Activated naive CD8-positive, alpha-beta T cell treated with anti-CD3 and anti-CD28 coated beads for 36 hours (primary cell): ENCODE measurements at regions not wholly inside any gene's neighbourhood (a gene's known extent, or its start where the extent isn't known, plus 50 kb on each side); places are given as distances from the start of the nearest gene placed in this dataset.

Experiments
- DNase-seq: peaks from one replicate; pipeline ENCODE4 v3.0.0; 2021
- H3K27ac Mint-ChIP-seq: one replicate; pipeline ENCODE4 v1.8.0; 2022; ENCODE audit warnings: mild to moderate bottlenecking, moderate library complexity, mixed read lengths
- H3K27me3 Mint-ChIP-seq: one replicate; pipeline ENCODE4 v1.8.0; 2022; ENCODE audit warnings: mild to moderate bottlenecking, mixed read lengths
- H3K36me3 Mint-ChIP-seq: one replicate; pipeline ENCODE4 v1.8.0; 2021; ENCODE audit warnings: mild to moderate bottlenecking, mixed read lengths
- H3K4me1 Mint-ChIP-seq: one replicate; pipeline ENCODE4 v1.8.0; 2021; ENCODE audit warnings: mixed read lengths
- H3K4me3 Mint-ChIP-seq: one replicate; pipeline ENCODE4 v1.8.0; 2022; ENCODE audit warnings: mild to moderate bottlenecking, moderate library complexity, mixed read lengths
- H3K9me3 Mint-ChIP-seq: one replicate; pipeline ENCODE4 v1.8.0; 2022; ENCODE audit warnings: mixed read lengths

DNA sequence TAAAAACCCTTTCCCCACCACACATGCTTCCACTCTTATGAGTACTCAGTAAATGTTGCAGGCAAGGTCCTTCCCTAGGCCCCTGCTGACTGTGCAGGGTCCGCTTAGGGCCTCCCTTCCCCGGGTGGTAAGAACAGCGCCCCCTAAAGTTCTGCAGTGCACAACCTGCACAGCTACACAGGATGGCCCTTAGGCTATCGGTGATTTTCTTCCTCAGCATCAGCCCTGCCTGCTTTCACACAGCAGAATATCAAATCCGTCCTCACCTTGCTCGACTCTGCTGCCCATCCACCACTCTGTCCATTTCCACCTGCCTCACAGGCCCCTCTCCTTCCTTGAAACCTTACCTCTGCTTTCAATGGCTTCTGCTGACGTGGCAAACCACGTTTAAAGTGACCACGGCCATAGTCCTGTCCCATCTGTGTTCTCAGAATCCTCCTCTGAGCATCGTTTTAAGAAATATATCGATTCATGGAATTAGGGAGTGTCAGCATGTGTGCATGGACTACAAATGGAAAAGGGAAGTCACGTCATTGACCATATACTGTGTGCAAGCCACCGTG, 51.4 kb upstream of the TMEM132E start:
- Mint-ChIP-seq H3K9me3 (no peaks in the 10 kb centered on the region), H3K27me3 (peaks cover 35% of the 10 kb centered on the region), H3K4me3 (no peak overlapping the region), H3K36me3 (no peaks in the 10 kb centered on the region), H3K4me1 (no peaks in the 10 kb centered on the region), H3K27ac (no peak overlapping the region)
- DNase-seq: no peak

DNA sequence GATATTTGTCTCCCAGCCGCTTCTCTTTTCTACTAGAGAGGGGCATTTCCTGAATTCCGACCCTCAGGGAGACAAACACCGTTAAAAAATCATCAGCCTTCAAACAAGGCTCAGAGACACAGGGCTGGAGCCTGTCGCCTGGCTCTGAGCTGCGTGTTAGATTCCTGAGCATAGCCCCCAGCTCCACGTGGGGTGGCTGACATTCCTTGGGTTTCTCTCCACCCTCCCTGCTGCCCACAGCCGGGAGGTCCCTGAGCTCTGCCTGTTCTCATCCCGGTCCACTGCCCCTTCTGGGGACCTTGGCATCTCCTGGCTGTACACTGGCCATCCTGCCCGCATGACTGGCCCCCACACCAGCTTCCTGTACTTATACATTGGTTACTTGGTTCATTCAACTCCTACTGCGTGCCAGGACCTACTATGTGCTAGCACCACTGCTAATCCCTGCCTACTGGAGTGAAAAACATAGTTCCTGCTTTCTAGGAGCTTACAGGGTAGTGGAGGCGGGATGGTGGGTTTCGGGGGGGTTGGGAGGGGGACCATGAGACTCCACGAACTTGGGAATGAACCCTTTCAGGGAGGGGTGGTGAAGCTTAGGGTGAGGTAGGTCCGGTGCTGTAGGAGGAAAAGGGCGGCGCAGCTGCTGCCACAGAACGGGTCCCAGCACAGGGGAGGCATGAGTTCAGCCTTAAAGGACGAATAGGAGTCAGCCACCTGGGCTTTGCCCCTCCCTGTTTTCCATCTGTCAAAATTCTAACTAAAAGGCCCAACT, 52.1 kb upstream of the TMEM132E start:
- no peak for DNase-seq
- no peaks in the 10 kb centered on the region for H3K4me1 Mint-ChIP-seq
- peaks cover 35% of the 10 kb centered on the region for H3K27me3 Mint-ChIP-seq
- no peak overlapping the region for H3K27ac Mint-ChIP-seq
- no peak overlapping the region for H3K4me3 Mint-ChIP-seq
- H3K36me3 Mint-ChIP-seq: no peaks in the 10 kb centered on the region
- H3K9me3 Mint-ChIP-seq: no peaks in the 10 kb centered on the region

DNA sequence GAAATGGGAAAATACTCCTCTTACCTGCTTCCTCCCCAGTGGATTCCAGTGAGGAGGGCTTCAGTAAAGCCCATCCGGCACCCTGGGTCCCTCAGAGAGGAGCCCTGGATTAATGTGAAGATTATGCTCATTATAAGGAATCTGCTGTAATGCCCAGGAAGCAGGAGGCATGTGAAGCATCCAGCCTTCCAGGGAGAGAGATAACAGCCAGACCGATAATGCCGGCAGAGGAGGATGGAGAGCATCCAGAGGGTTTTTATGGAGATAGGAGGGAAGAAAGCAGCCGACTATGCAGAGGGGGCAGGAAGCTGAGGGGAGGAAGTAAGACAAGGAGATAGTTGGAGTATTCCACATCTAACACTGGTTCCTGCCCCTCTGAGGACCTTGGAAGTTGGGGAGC, 53.7 kb upstream of the TMEM132E start:
- Mint-ChIP-seq H3K9me3 (no peaks in the 10 kb centered on the region), H3K27ac (no peak overlapping the region), H3K4me1 (no peaks in the 10 kb centered on the region), H3K4me3 (no peak overlapping the region), H3K36me3 (no peaks in the 10 kb centered on the region), H3K27me3 (peaks cover 28% of the 10 kb centered on the region)
- DNase-seq: no peak

DNA sequence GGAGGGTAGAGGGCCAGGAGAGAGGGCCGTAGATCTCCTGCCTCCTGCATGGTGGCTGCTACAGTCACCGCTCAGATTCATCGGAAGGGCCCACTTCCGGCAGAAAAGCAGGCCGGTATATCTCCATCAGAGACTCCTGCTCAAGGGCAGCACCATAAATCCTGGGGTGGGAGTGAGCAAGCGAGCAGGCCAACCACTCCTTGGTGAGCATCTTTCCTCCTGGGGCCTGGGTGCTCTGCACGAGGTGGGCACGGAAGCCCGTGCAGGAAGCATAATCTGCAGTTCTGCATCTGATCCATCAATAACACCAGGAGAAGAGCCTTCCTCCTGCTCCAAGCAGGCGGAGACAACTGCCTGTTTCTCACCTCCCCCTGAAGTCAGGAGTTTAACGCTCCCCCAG, 57.4 kb upstream of the TMEM132E start:
- no peaks in the 10 kb centered on the region for H3K4me1 Mint-ChIP-seq
- no peaks in the 10 kb centered on the region for H3K36me3 Mint-ChIP-seq
- H3K27me3 Mint-ChIP-seq: peaks cover 5% of the 10 kb centered on the region
- no peak overlapping the region for H3K4me3 Mint-ChIP-seq
- no peak overlapping the region for H3K27ac Mint-ChIP-seq
- no peak for DNase-seq
- H3K9me3 Mint-ChIP-seq: no peaks in the 10 kb centered on the region

DNA sequence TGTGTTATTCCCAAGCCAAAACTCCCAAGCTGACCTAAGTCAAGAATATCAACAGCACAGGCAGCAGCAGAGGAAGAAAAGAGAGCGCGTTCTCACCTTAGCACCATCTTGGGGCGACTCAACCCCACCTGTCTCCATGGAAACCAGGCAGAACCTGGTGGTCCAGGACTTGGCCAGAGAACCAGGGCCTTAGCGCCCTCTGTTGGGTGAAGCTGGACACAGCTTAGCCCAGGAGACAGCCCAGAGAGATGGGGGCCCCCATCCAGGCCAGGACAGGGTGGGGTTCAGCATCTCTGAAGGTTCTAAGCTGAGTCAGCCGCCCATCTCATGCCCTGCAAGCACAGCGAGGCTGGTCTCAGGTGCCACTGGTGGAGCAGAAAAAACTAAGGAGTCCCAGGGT, 60.1 kb upstream of the TMEM132E start:
- no peaks in the 10 kb centered on the region for H3K36me3 Mint-ChIP-seq
- peak; percentile 33 for DNase-seq
- no peaks in the 10 kb centered on the region for H3K9me3 Mint-ChIP-seq
- no peak overlapping the region for H3K4me3 Mint-ChIP-seq
- no peak overlapping the region for H3K27ac Mint-ChIP-seq
- H3K4me1 Mint-ChIP-seq: no peaks in the 10 kb centered on the region
- no peaks in the 10 kb centered on the region for H3K27me3 Mint-ChIP-seq

DNA sequence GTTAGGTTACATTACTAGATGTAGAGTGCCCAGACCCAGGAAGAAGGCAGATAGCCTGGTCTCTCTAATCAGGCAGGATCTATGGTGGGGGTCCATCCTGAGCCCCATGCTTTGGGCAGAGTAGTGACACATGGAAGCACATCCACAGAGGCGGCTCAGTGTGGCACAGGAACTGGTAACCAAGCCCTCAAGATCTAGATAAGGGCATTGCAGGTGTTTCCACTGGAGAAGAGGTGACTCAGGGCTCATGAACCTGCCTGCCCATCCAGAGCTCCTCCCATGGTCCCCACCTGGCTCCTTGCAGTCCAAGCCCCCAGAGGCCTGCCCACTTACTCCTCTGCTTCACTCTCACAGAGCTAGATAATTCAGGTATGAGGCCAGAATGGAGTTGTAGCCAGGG, 62.0 kb upstream of the TMEM132E start:
- DNase-seq: no peak
- H3K27me3 Mint-ChIP-seq: peaks cover 7% of the 10 kb centered on the region
- no peaks in the 10 kb centered on the region for H3K9me3 Mint-ChIP-seq
- H3K27ac Mint-ChIP-seq: no peak overlapping the region
- no peaks in the 10 kb centered on the region for H3K4me1 Mint-ChIP-seq
- H3K4me3 Mint-ChIP-seq: no peak overlapping the region
- H3K36me3 Mint-ChIP-seq: no peaks in the 10 kb centered on the region

DNA sequence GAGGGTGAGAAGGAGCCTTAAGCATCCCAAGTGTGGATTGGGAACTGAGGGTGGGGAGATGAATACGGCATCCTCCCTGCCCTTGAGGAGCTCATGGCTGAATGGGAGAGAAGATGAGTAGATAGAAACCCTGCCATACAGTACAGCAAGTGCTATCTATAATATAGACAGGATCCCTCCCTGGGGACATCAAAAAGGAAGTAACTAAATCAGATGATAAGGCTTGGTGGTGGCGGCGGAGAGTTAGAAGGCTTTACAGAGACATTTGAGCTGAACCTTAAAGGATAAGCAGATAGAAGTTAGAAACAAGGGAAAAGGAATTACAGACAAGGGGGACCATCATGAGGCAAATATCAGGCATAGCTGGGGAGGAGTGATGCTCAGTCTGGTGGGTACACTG, 67.5 kb upstream of the TMEM132E start:
- Mint-ChIP-seq H3K36me3 (no peaks in the 10 kb centered on the region), H3K27ac (no peak overlapping the region), H3K27me3 (peaks cover 30% of the 10 kb centered on the region), H3K9me3 (no peaks in the 10 kb centered on the region), H3K4me3 (no peak overlapping the region), H3K4me1 (no peaks in the 10 kb centered on the region)
- no peak for DNase-seq

DNA sequence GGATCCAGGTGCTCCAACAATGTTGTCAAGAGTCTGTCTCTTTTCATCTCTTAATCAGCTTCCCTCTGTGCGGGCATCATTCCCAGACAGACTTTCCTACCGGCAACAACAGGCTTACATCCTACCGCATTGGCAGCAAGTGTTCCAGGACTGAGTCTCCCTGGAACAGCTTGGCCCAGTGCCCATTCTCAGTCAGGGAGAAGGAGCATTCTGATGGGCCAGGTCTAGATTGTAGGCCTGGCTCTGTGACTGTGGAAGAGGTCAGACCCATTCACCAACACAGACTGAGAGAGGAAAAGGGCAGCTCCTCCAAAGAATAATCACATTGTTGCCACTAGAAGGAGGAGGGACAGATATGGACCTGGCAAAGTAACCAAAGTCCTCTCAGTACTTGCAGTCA, 68.1 kb upstream of the TMEM132E start:
- H3K36me3 Mint-ChIP-seq: no peaks in the 10 kb centered on the region
- H3K27ac Mint-ChIP-seq: no peak overlapping the region
- no peak for DNase-seq
- no peak overlapping the region for H3K4me3 Mint-ChIP-seq
- peaks cover 35% of the 10 kb centered on the region for H3K27me3 Mint-ChIP-seq
- no peaks in the 10 kb centered on the region for H3K4me1 Mint-ChIP-seq
- no peaks in the 10 kb centered on the region for H3K9me3 Mint-ChIP-seq

DNA sequence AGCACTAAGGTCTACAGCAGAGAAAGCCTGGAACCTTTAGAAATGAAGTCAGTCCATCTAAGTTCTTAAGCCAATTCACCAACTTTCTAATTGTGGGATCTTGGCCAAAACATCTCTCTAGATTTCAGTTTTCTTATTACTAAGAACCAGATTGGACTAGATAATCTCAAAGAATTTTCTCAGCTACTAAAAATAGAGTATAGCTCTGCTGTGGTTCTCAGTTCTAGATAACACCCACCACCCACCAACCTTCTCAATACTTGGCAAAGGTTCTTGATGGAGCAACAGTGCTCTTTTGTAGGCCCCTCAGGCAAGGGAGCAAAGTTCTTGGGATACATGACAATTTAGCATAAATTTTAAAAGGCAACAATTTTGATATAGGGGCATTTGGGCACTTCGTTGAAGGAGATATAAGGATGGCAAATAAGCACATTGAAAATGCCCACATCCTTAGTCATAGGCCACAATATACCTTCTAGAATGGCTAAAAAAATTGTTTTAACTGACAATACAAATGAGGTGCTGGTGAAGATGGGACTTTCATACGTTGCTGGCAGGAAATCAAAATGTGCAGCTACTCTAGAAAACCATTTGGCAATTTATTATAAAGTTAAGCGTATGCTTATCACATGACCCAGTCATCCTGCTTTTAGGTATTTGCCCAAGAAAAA, 74.4 kb upstream of the TMEM132E start:
- no peaks in the 10 kb centered on the region for H3K9me3 Mint-ChIP-seq
- no peak overlapping the region for H3K4me3 Mint-ChIP-seq
- DNase-seq: no peak
- H3K27me3 Mint-ChIP-seq: peaks cover 30% of the 10 kb centered on the region
- peaks cover 14% of the 10 kb centered on the region for H3K4me1 Mint-ChIP-seq
- H3K27ac Mint-ChIP-seq: peak overlapping the region; percentile 47
- H3K36me3 Mint-ChIP-seq: no peaks in the 10 kb centered on the region

DNA sequence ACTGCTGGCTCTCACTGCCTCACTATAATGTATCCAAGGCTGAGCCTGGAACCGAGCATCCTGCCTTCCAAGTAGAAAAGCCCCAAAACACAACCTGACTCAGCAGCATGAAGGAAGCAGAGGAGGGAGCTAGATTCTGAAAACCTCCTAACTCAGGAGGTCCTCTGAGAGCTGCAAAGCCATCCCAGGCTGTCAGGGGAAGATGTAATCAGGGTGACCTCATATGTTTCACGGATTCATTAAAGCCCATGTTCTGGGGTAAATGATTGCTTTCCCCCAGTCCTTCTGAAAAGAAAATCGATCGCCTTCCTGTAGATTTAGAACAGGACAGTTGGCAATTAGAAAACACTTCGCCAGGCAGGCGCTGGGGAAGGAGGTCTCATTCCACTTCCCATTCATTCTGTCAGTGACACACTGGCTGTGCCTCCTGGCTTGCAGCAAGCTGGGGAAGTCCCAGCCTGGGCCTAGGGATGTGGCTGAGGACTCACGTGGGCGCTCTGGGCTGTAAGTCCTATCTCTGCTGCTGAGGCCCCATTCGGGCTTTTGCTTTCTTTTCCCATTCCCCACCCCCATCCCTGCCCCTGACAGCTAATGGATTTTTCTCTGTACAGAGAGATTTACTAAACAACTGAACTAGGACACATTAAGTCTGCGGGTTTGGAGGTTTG, 75.7 kb upstream of the TMEM132E start:
- Mint-ChIP-seq H3K36me3 (no peaks in the 10 kb centered on the region), H3K4me1 (peaks cover 14% of the 10 kb centered on the region), H3K27me3 (peaks cover 27% of the 10 kb centered on the region), H3K9me3 (no peaks in the 10 kb centered on the region), H3K4me3 (no peak overlapping the region), H3K27ac (no peak overlapping the region)
- DNase-seq: peak; percentile 29

DNA sequence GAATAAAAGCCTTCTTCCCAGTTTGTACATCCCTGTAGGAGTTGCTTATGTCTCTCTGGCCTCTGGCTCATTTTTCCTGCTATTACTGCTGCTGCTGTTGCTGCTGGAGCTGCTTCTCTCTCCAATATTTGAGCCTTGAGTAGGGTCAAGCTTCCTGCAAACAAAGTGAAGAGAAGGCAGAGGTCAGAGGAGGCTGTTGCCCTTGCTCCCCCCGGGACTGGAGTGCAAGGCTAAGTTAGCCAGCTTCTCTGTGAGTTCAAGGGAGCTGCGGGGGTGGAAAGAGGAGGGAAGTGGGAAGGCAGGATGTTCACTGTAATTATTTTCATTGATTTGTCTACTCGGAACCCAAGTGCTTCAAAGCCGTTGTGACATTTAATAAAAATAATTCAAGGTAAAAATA, 77.0 kb upstream of the TMEM132E start:
- Mint-ChIP-seq H3K36me3 (no peaks in the 10 kb centered on the region), H3K27me3 (peaks cover 19% of the 10 kb centered on the region), H3K4me3 (no peak overlapping the region), H3K4me1 (peaks cover 14% of the 10 kb centered on the region), H3K27ac (no peak overlapping the region), H3K9me3 (no peaks in the 10 kb centered on the region)
- no peak for DNase-seq

DNA sequence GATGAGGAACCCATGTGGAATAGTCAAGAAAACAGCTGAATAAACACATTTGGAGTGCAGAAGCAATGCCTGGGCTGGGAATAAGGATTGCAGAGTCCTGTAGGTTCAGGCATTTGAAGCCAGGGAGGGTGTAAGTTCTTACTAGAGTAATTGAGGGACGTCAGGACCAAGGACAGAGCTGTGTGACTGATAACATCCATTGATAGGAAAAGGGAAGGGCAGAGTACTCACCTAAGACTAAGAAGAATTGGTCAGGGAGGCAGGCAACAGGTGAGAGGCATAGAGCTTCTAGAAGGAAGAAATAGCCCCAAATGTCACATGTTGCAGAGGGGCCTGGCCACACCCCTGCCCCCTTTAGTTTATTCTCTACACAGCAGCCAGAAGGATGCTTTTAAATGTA, 79.8 kb upstream of the TMEM132E start:
- Mint-ChIP-seq H3K9me3 (no peaks in the 10 kb centered on the region), H3K36me3 (no peaks in the 10 kb centered on the region), H3K4me3 (no peak overlapping the region), H3K27ac (no peak overlapping the region), H3K27me3 (peaks cover 17% of the 10 kb centered on the region), H3K4me1 (peaks cover 9% of the 10 kb centered on the region)
- no peak for DNase-seq

DNA sequence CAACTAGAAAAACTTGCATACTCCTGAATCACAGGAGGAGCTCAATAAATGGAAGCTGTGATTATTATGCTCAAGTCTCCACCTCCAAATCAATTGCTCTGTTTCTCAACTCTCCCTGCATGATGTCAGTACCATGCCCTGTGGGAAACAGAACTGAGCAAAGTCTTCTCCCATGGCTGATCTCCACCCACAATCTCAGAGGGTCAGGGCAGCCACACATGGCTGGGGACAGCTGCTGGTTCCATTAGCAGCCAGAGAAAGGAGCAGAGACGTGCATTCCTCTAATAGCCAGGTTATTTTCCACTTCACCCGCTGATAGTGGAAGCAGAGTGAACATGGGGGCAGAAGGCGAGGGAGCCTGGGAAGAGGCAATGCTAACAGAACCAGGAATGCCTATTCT, 85.5 kb upstream of the TMEM132E start:
- no peaks in the 10 kb centered on the region for H3K4me1 Mint-ChIP-seq
- H3K4me3 Mint-ChIP-seq: no peak overlapping the region
- H3K27ac Mint-ChIP-seq: no peak overlapping the region
- no peaks in the 10 kb centered on the region for H3K36me3 Mint-ChIP-seq
- H3K27me3 Mint-ChIP-seq: peaks cover 28% of the 10 kb centered on the region
- no peak for DNase-seq
- no peaks in the 10 kb centered on the region for H3K9me3 Mint-ChIP-seq

DNA sequence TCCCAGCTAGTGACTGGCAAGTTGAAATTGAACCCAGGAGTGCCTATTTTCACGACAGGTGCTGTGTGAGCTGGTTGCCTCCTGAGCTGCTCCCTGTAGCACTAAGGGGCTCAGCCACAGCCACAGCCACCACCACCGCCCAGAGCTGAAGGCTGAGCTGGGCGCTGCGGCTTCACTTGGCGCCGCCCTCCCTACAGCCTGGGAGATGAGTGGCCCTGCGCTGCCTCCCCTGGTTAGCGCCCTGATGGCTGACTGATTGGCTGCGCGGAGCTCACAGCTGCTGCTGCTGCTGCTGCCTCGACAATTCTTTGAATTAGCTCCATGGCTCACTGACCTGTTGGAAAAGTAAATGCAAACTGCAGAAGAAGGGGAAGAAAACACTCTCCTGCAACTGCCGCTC, 91.8 kb upstream of the TMEM132E start:
- Mint-ChIP-seq H3K27me3 (peaks cover 39% of the 10 kb centered on the region), H3K36me3 (no peaks in the 10 kb centered on the region), H3K4me3 (no peak overlapping the region), H3K27ac (no peak overlapping the region), H3K4me1 (peaks cover 4% of the 10 kb centered on the region), H3K9me3 (no peaks in the 10 kb centered on the region)
- DNase-seq: no peak

DNA sequence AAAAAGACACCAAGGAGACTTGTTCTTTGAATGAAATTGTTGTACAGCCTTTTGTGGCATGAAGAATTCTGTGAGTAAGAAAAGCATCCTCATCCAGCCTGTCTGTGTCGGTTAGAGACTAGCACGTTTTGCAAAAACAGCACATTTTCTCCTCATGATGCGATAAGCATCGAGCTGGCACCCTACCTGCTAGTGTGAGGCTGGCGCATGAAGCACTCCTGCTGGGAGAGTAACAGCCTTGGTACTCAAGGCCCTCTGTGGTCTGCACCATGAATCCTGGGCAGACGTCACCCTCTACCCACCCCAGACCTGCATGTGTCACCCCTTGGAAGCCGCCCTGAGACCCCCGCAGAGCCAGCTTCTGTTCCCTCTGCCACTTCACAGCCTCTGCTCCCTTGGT, 92.6 kb upstream of the TMEM132E start:
- H3K9me3 Mint-ChIP-seq: no peaks in the 10 kb centered on the region
- H3K27me3 Mint-ChIP-seq: peaks cover 36% of the 10 kb centered on the region
- H3K4me3 Mint-ChIP-seq: no peak overlapping the region
- H3K27ac Mint-ChIP-seq: no peak overlapping the region
- no peaks in the 10 kb centered on the region for H3K36me3 Mint-ChIP-seq
- H3K4me1 Mint-ChIP-seq: peaks cover 4% of the 10 kb centered on the region
- DNase-seq: no peak
